Neural cell (in vitro differentiated cells): ENCODE measurements at regions not wholly inside any gene's neighbourhood (a gene's known extent, or its start where the extent isn't known, plus 50 kb on each side); places are given as distances from the start of the nearest gene placed in this dataset.

Experiments
- H2AFZ ChIP-seq: fragments of 200-600, 300-800 bp; sonication (generic), shearing (Covaris generic); 2 replicates; pipeline ENCODE4 v1.6.0; 2014; ENCODE audit warnings: low read depth, mild to moderate bottlenecking, antibody characterized with exemption, low read length, moderate library complexity
- H3F3A ChIP-seq: fragments of 200-600 bp; shearing (Covaris generic); 2 replicates; pipeline ENCODE4 v1.6.1; 2016; ENCODE audit warnings: mild to moderate bottlenecking, moderate library complexity, mixed read lengths, antibody characterized with exemption, low read length; ENCODE audit not compliant: insufficient read depth, poor library complexity, severe bottlenecking
- H3K27ac ChIP-seq: fragments of 200-600, 300-800 bp; sonication (generic), shearing (Covaris generic); 2 replicates; pipeline ENCODE4 v1.5.1; 2014; ENCODE audit warnings: mild to moderate bottlenecking, low read length, moderate library complexity
- H3K27me3 ChIP-seq: fragments of 300-800, 200-600 bp; sonication (generic), shearing (Covaris generic); 2 replicates; pipeline ENCODE4 v1.6.0; 2014; ENCODE audit warnings: mild to moderate bottlenecking, low read depth, low read length, moderate library complexity; ENCODE audit not compliant: insufficient read depth
- H3K36me3 ChIP-seq: fragments of 300-800, 200-600 bp; sonication (generic), shearing (Covaris generic); 2 replicates; pipeline ENCODE4 v1.5.1; 2014; ENCODE audit warnings: mild to moderate bottlenecking, antibody characterized with exemption, low read length, moderate library complexity; ENCODE audit not compliant: insufficient read depth
- H3K4me2 ChIP-seq: fragments of 300-800, 200-600 bp; sonication (generic), shearing (Covaris generic); 2 replicates; pipeline ENCODE4 v1.6.0; 2014; ENCODE audit warnings: mild to moderate bottlenecking, low read length
- H3K4me3 ChIP-seq: fragments of 300-800, 200-600 bp; sonication (generic), shearing (Covaris generic); 2 replicates; pipeline ENCODE4 v1.5.1; 2014; ENCODE audit warnings: mild to moderate bottlenecking, low read length, moderate library complexity
- H3K79me2 ChIP-seq: fragments of 200-600 bp; shearing (Covaris generic); replicated peaks from 2 replicates; pipeline ENCODE4 v1.6.0; 2014; ENCODE audit warnings: mild to moderate bottlenecking, low read length, moderate library complexity; ENCODE audit not compliant: insufficient read depth
- H3K9ac ChIP-seq: fragments of 300-800, 200-600 bp; sonication (generic), shearing (Covaris generic); 2 replicates; pipeline ENCODE4 v1.6.1; 2016; ENCODE audit warnings: mild to moderate bottlenecking, low read length, mixed read lengths
- H3K9me2 ChIP-seq: fragments of 200-600 bp; shearing (Covaris generic); 2 replicates; pipeline ENCODE4 v1.6.1; 2016; ENCODE audit warnings: mild to moderate bottlenecking, low read length, mixed read lengths; ENCODE audit not compliant: insufficient read depth
- H3K9me3 ChIP-seq: fragments of 200-600, 300-800 bp; sonication (generic), shearing (Covaris generic); 2 replicates; pipeline ENCODE4 v1.6.1; 2016; ENCODE audit warnings: mild to moderate bottlenecking, mixed run types, low read length, moderate library complexity, mixed read lengths
- H4K20me1 ChIP-seq: fragments of 200-600 bp; shearing (Covaris generic); 2 replicates; pipeline ENCODE4 v1.6.1; 2016; ENCODE audit warnings: mild to moderate bottlenecking, mixed run types; ENCODE audit not compliant: insufficient read depth
- CTCF ChIP-seq: fragments of 450-650 bp; IDR thresholded peaks from 2 replicates; pipeline ENCODE4 v1.5.1; 2014; ENCODE audit warnings: antibody characterized with exemption, mild to moderate bottlenecking, moderate library complexity; ENCODE audit not compliant: poor library complexity, severe bottlenecking
- EP300 ChIP-seq: fragments of 450-650 bp; conservative IDR thresholded peaks from 2 replicates; pipeline ENCODE4 v1.6.1; 2014; ENCODE audit warnings: antibody characterized with exemption, mild to moderate bottlenecking, moderate library complexity; ENCODE audit not compliant: poor library complexity, severe bottlenecking
- EZH2 ChIP-seq: fragments of 200-600, 300-800 bp; shearing (Covaris generic), sonication (generic); IDR thresholded peaks from 2 replicates; pipeline ENCODE4 v1.6.1; 2014; ENCODE audit warnings: antibody characterized with exemption, low read length, borderline replicate concordance, mild to moderate bottlenecking; ENCODE audit not compliant: insufficient read depth, poor library complexity, severe bottlenecking
- MXI1 ChIP-seq: fragments of 450-650 bp; conservative IDR thresholded peaks from 2 replicates; pipeline ENCODE4 v1.6.1; 2014; ENCODE audit warnings: antibody characterized with exemption, mild to moderate bottlenecking; ENCODE audit not compliant: poor library complexity, severe bottlenecking
- POLR2AphosphoS5 ChIP-seq: IDR thresholded peaks from 2 replicates; pipeline ENCODE4 v1.6.1; 2012
- RAD21 ChIP-seq: fragments of 450-650 bp; conservative IDR thresholded peaks from 2 replicates; pipeline ENCODE4 v1.6.1; 2014; ENCODE audit warnings: antibody characterized with exemption, mild to moderate bottlenecking, moderate library complexity
- REST ChIP-seq: IDR thresholded peaks from 2 replicates; pipeline ENCODE4 v1.6.1; 2012; ENCODE audit warnings: borderline replicate concordance
- SMC3 ChIP-seq: fragments of 450-650 bp; conservative IDR thresholded peaks from 2 replicates; pipeline ENCODE4 v1.6.1; 2014; ENCODE audit warnings: antibody characterized with exemption, mild to moderate bottlenecking, moderate library complexity; ENCODE audit not compliant: poor library complexity
- TAF1 ChIP-seq: IDR thresholded peaks from 2 replicates; pipeline ENCODE4 v1.6.1; 2012; ENCODE audit warnings: low read depth

GRCh38 chrX:42988700-42989099, 210.7 kb upstream of the PPP1R2C start:
- no peak for TF ChIP-seq POLR2AphosphoS5
- no peak for TF ChIP-seq RAD21
- TF ChIP-seq EP300 = no peak
- no peak for TF ChIP-seq EZH2
- TF ChIP-seq REST = no peak
- no peak for TF ChIP-seq SMC3
- TF ChIP-seq MXI1 = no peak
- TF ChIP-seq TAF1 = no peak
- no peak for TF ChIP-seq CTCF
- H4K20me1 ChIP-seq = no peaks in the 10 kb centered on the region

GRCh38 chrX:42992199-42992943, 214.4 kb upstream of the PPP1R2C start:
- Histone ChIP-seq H3K4me2 (no peak overlapping the region), H3K27ac (no peak overlapping the region)
- TF ChIP-seq MXI1 (no peak), TAF1 (no peak), EP300 (no peak), REST (no peak), SMC3 (no peak), RAD21 (no peak), POLR2AphosphoS5 (no peak), CTCF (no peak), EZH2 (no peak)

More at GRCh38 chrX:42988700-42989099, 210.7 kb upstream of the PPP1R2C start:
- H3K9me2 ChIP-seq = no peaks in the 10 kb centered on the region
- H2AFZ ChIP-seq = no peak overlapping the region
- H3K27ac ChIP-seq = no peak overlapping the region
- no peak overlapping the region for H3K9ac ChIP-seq
- H3K9me3 ChIP-seq = no peaks in the 10 kb centered on the region
- no peak overlapping the region for H3K4me3 ChIP-seq
- H3K36me3 ChIP-seq = no peaks in the 10 kb centered on the region
- no peaks in the 10 kb centered on the region for H3F3A ChIP-seq
- H3K4me2 ChIP-seq = no peak overlapping the region
- H3K27me3 ChIP-seq = no peaks in the 10 kb centered on the region
- no peaks in the 10 kb centered on the region for H3K79me2 ChIP-seq

More at GRCh38 chrX:42992199-42992943, 214.4 kb upstream of the PPP1R2C start:
- no peak overlapping the region for H3K4me3 ChIP-seq
- H3K36me3 ChIP-seq = no peaks in the 10 kb centered on the region
- H3K79me2 ChIP-seq = no peaks in the 10 kb centered on the region
- H3K9ac ChIP-seq = no peak overlapping the region
- H3K27me3 ChIP-seq = no peaks in the 10 kb centered on the region
- H2AFZ ChIP-seq = no peak overlapping the region
- H3K9me3 ChIP-seq = no peaks in the 10 kb centered on the region
- no peaks in the 10 kb centered on the region for H4K20me1 ChIP-seq
- H3F3A ChIP-seq = no peaks in the 10 kb centered on the region
- H3K9me2 ChIP-seq = no peaks in the 10 kb centered on the region
